NCI-H2196 treated with DMSO at 0.1 percent for 48 hours (cell line): ENCODE measurements at regions not wholly inside any gene's neighbourhood (a gene's known extent, or its start where the extent isn't known, plus 50 kb on each side); places are given as distances from the start of the nearest gene placed in this dataset.
"Not testable (repeated sequence)": the region's sequence is repeated elsewhere in the genome, so short reads cannot be mapped to it uniquely, and the experiment has no call there.

ENCODE experiments used
- DNase-seq: peaks from one replicate; lab custom pipeline; 2025; ENCODE audit not compliant: unreplicated experiment; lab: John Stamatoyannopoulos, UW

DNA sequence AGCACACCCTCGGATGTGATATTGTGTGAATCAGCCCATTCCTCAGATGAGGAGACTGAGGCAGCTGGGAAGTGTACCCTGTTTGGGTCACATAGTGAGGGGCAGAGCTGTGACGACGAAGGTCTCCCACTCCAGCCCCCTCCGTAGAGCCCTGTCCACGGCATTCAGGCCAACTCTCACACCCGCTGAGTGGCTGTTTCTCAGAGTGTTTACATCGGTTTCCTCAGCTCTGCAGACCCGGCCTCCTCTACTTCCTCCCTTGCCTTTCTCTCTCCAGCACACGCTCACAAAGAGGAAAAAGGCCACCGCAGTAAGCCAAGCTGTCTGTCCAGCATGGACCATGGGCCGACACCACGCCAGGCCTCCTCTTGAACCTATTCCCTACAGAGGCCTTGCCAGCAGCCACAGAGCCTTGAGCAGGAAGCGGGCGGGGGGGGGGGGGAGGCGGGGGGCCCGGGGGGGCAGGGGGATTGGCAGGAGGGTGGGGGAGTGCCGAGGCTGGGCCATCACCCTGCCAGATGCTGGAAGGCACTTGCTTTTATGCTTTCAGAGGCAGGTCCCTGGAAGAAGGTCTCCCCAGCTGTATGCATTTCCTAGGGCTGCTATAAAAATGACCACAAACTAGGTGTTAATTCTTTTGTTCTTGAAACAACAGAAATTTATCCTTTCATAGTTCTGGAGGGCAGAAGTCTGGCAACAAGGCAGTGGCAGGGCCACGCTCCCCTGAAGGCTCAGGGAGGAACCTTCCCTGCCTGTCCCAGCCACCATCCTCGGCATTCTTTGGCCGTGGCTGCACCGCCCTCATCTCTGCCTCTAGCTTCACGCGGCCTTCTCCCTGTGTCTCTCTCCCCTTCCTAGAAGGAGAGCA lies 178.4 kb downstream of the PSMG1 start:
- DNase-seq, result peak; percentile 64

GRCh38 chr21:39003982-39004633 lies 179.1 kb downstream of the PSMG1 start:
- peak; percentile 58 for DNase-seq

DNA sequence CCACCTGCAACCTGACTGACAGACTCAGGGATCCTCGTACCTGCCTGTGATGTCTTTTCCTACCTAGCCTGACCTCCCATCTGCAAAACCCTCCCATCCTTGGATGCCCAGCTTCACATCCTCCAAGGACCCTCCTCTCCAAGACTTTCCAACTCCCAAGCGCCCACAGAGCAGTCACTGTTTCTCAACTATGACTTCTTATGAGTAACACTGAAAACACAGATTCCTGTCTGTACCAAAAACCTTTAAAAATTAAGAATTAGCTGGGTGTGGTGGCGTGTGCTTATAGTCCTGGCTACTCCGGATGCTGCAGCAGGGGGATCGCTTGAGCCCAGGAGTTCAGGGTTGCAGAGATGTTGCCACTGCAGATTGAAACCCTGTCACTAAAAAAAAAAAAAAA lies 181.9 kb downstream of the PSMG1 start:
- DNase-seq, result no peak

DNA sequence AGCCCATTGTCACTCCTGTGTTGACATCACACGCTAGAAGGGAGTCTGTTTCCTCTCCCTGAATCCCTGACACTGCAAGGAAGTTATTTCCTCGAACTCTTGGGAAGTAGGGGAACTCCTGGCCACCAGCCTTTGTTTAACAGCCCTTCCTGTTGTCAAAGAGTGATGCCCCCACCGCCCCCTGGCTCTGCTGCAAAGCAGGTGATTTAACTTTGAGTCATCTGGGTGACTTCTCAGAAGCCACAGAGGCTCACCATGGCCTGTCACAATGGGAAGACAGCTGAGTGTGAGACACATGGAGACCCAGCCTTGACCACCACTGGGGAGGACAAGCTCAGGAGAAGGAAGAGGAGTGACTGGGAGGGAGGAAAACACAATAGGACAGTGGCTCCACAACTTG lies 182.8 kb downstream of the PSMG1 start:
- DNase-seq, result no peak

GRCh38 chr21:38999161-38999560 lies 184.1 kb downstream of the PSMG1 start:
- DNase-seq, result no peak

GRCh38 chr21:38998281-38998680 lies 185.0 kb downstream of the PSMG1 start:
- DNase-seq, result not testable (repeated sequence)

- DNase-seq, result not testable (repeated sequence)
Observed at GRCh38 chr21:38997843-38998175, 185.4 kb downstream of the PSMG1 start.

DNA sequence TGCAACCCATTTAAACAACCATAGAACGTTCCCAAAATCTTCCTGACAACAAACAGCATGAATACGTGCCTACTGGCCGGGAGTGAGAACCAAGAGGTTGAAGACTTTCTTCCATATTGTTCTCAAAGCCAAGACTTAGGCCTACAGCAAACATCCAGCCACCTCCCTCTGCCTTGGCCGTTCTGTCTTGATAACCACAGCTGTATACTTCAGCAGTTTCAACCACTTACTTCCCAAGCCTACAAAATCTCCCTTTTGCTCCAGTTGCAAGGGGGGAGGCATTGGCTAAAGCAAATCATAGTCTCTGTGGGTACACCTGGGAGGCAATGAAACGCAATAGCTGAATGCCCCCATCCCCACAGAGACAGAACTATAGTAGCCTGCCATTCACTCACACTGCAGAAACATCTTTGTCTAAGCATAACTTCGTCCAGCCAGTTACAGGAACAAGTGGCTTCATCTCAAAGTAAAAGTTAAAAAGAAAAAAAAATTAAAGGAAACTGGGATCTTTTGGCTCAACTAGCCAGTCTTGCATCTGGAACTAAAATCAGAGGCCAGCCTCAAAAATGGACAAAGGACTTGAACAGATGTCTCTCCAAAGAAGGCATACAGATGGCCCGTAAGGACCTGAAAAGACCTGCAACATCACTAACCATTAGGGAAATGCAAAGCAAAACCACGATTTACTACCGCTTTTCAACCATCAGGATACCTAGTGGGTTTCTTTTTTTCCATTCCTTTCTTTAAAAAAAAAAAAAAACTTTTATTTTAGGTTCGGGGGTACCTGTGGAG lies 186.0 kb downstream of the PSMG1 start:
- no peak for DNase-seq

DNA sequence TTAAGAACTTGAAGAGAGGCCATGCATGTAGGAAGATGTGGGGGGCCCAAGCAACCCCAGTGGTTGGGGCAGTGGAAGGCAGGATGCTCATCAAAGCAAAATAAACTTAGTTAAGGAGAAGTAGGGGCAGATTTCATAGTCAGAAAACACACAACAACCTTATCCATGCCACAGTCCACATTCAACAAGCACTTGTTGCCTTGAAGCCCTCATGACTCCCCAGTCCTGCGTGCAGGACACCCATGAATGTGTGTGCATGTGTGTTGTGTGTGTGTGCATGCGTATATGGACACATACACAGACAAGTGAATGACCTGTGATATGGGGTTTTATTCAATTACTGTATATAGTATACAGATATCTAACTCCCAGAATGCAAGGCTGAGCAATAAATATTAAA lies 186.9 kb downstream of the PSMG1 start:
- no peak for DNase-seq

DNA sequence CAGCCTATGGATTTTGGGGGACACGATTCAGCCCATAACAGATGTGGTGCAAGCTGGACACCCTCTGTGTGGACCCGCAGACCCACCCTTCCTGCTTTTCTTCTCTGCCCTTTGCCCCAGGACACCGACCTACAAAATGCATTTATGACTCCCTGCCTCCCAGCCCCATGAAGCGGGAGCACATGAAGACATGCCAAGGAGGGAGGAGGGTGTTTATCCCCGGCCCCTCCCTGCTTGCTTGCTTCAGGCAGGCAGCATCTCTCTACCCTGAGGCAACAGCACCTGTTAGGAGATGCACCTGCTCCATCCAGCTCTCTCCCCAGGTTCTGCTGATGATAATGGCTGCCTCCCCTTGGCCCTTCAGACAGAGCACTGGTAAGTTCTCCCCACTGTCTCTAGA lies 187.5 kb downstream of the PSMG1 start:
- peak; percentile 42 for DNase-seq

DNA sequence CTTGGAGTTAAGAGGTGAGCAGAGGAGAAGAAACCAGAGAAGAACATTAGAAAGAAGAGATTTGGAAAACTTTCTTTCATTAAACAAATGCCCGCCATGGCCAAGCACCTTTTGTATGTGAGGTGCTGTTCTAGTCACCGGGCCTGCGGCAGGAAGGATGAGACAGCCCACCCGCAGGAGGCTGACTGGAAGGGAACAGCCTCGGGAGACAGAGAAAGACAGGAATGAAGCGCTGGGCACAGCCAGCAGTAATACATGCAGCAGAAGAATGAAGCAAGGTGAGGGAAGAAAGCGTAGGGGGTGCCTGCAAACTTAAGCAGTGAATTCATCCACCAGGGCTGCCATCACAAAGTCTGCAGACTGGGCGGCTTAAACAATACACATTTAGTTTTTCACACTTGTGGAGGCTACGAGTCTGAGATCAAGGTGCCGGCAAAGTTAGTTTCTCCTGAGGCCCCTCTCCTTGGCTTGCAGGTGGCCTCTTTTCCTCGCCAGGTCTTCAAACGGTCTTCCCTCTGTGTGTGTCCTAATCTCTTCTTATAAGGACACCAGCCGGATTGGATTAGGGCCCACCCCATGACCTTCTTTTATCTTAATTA lies 188.1 kb downstream of the PSMG1 start:
- no peak for DNase-seq

GRCh38 chr21:38994042-38994441 lies 188.3 kb downstream of the ETS2 start:
- no peak for DNase-seq

- no peak for DNase-seq
Observed at GRCh38 chr21:38993561-38993960, 187.8 kb downstream of the ETS2 start.

- DNase-seq, result no peak
Observed at GRCh38 chr21:38992737-38993136, 187.0 kb downstream of the ETS2 start.

DNA sequence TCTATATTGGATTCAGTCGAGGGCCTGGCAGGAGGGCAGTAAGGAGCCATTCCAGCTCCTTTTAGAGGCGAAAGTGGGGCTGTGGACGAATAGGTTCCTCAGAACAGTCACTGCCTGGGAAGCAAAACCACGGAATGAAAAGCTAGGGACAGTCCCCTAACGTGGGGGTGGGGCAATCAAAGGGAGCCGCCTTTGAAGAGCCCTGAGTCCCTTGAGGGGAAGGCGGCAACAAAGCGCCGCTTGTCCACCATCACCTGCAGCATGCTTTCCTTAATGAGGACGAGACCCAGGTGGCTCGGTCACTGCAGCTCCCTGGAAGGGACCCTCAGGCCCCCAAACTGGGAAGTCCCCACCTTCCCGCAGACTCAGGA lies 184.7 kb downstream of the ETS2 start:
- no peak for DNase-seq

- DNase-seq, result peak; percentile 26
Observed at GRCh38 chr21:38989745-38990423, 184.2 kb downstream of the ETS2 start.

DNA sequence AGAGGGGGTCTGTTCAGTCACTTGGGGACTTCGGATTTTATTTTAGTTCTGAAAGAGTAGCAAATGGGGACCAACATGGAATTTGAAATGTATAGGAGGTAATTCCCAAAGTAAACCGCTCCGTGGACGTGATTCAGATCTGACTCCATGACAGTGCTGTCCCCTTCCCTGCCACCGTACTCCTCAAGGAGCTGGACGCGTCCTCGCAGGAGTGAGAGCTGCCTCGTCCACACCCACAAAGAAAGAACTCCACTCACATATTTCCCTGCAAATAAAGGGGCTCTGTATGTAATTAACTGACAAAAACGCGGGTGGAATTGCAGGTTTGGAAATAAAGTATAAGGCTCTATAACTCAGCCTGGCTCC lies 183.6 kb downstream of the ETS2 start:
- DNase-seq, result no peak

DNA sequence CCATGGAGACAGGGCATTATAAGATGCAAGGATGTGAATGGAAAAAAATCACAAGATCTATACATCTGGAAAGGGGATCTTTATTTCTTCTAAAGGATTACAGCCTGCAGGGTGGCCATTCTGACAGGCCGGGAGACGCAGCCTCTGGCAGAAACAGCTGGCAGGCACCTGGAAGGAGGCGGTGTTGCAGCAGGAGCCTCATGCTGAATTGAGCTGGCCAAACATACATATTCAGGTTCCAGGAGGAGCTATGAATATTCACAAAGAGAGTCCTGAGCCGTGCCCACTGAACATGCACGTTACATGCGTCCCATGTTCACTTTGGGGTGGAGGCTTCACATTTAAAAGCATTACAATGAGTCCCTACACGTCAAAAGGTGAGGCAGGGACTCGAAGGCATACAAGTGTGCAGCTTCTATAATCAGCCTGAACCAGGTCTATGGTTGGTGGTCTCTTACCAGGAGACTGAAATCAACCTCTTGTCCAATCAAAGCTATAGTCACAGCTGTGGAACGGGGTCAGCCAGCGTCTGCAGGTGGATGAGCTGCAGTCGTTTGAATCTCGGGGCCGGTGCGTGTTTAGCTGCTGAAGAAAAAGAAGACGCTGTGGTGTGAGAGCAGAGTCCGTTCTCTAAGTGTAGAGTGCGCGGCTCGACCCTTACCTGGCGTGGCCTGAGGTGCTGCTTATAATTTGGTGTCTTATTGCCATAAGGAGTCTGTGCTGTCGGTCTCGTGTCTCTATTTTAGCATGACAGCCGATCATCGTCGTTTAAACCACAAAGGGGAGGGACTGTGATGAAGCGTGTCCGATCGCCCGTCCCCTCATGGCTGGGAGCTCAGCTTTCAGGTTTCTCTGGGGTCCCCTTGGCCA lies 183.0 kb downstream of the ETS2 start:
- DNase-seq, result no peak

GRCh38 chr21:38987633-38988508 lies 182.1 kb downstream of the ETS2 start:
- DNase-seq, result no peak
